Keratinocyte (primary cell): ENCODE measurements at regions not wholly inside any gene's neighbourhood (a gene's known extent, or its start where the extent isn't known, plus 50 kb on each side); places are given as distances from the start of the nearest gene placed in this dataset.

Experiments used
- CTCF ChIP-seq, 3 experiments: IDR thresholded peaks in 1 of 3; conservative IDR thresholded peaks in 1 of 3; optimal IDR thresholded peaks in 1 of 3; 2 replicates in 2 of 3; 3 replicates in 1 of 3; pipeline versions ENCODE3 to v1.5.1; 2011; ENCODE audit warnings: low read length in 3 of 3, mild to moderate bottlenecking in 3 of 3, moderate library complexity in 2 of 3, control low read depth in 1 of 3, inconsistent platforms in 1 of 3; ENCODE audit not compliant: insufficient read depth in 2 of 3; ENCODE audit errors: extremely low read depth in 1 of 3
- EZH2 ChIP-seq: IDR thresholded peaks from one replicate; pipeline ENCODE4 v1.6.1; 2012; ENCODE audit warnings: inconsistent platforms, mild to moderate bottlenecking, low read length, moderate library complexity

GRCh38 chr11:41943656-41944055 is 484.2 kb upstream of the LRRC4C start:
- TF ChIP-seq CTCF (optimal IDR thresholded peaks at IDR 0.05 in 1 of 3, IDR thresholded peaks at IDR 0.05 in 1 of 3, conservative IDR thresholded peaks at IDR 0.05 in 1 of 3; ENCODE audit: extremely low read depth in 1 of 3, insufficient read depth in 2 of 3, low read length in 3 of 3) (no peak), EZH2 (no peak)
